ENCODE measurements at regions not wholly inside any gene's neighbourhood (a gene's known extent, or its start where the extent isn't known, plus 50 kb on each side); places are given as distances from the start of the nearest gene placed in this dataset.

- peak in 1 of 4 donors; percentile 2 for DNase-seq (ENCODE audit: low read depth in 4 of 4, low spot score in 3 of 4)
Measured at GRCh38 chr5:100479079-100479688, 56.0 kb upstream of the FAM174A start.

DNA sequence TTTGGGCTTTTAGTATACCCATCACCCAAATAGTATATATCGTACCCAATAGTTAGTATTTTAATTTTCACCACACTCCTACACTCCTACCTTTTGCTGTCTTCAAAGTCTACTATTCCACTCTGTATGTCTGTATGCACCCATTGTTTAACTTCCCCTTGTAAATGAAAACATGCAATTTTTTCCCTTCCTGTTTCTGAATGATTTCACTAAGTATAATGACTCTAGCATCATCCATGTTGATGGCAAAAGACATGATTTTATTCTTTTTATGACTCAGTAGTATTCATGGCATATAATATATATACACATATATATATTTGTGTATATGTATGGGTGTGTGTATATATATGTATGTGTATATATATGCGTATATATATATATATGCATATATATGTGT, 63.1 kb upstream of the FAM174A start:
- no peak for DNase-seq (ENCODE audit: low read depth in 4 of 4, low spot score in 3 of 4)

DNA sequence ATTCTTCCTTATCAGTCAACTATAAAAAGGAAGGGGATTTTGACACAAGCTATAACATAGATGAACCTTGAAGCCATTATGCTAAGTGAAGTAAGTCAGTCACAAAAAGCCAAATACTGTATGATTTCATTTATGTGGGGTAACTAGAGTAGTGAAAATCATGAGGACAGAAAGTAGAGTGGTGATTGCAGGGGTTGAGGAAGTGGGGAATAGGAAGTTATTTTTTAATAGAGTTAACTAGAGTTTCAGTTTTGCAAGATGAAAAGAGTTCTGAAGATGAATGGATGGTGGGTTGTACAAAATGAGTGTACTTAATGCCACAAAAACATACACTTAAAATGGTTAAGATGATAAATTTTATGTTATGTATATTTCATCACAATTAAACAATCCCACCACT, 65.4 kb upstream of the FAM174A start:
- DNase-seq (ENCODE audit: low read depth in 4 of 4, low spot score in 3 of 4) = no peak

DNA sequence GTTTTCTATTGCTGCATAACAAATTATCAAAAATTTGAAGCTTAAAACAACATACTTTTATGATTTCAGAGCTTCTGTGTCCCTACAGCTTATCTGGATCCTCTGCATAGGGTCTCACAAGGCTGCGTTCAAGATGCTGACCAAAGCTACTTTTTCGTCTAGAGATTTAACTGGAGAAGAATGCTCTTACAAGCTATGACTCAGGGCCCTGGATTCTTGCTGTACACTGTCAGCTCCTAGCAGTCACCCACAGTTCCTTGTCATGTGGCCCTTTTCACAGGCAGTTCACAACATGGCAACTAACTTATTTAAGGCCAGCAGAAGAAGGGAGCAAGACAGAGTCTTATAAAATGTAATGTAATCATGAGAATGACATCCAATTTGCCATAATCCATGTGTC, 70.8 kb upstream of the FAM174A start:
- DNase-seq (ENCODE audit: low read depth in 4 of 4, low spot score in 3 of 4) = no peak

DNA sequence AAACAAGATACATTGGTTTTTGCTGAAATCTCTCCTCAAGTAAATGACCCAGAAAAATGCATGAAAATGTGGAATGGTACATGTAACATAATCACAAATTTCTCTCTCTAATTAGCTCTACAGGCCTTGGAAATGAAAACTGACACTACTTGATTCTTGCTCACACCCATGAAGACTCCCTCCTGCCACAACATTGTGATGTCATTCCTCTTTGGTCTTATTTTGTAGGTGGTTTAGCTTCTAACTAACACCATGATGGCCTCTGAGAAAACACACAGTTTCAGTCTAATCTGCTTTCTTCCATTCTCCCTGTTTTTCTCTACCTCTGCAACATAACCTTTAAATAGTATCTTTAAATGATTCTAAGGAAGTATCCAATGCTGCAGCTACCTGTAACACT, 78.6 kb upstream of the FAM174A start:
- DNase-seq (ENCODE audit: low read depth in 4 of 4, low spot score in 3 of 4) = no peak

- DNase-seq (ENCODE audit: low read depth in 4 of 4, low spot score in 3 of 4) = no peak
Measured at GRCh38 chr5:100452126-100452525, 83.0 kb upstream of the FAM174A start.

GRCh38 chr5:100448111-100448528, 87.1 kb upstream of the FAM174A start:
- no peak for DNase-seq (ENCODE audit: low read depth in 4 of 4, low spot score in 3 of 4)

DNA sequence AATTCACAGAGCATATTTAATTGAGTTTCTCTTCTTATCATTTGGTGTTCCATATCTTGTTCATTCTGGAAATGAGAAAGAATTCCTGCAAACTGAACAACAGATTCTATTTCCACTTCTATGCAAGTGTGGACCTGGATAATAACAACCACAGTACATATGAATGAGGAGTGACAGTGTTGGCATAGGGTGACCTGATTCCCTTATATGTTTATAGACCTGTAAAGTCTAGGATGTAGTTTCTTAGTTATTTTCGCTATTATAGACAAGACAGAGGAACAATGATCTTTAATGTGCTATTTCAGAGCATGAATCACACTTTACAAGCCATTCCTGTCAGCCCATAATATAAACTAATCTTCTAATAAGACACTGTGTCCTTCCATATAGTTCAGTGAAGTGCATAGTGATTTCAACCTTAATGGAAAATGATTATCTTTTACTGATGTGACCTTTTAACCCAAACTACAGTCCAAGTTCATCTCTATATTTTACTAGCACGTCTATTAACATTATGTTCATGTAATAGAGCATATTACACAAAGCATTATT, 88.2 kb upstream of the FAM174A start:
- no peak for DNase-seq (ENCODE audit: low read depth in 4 of 4, low spot score in 3 of 4)

GRCh38 chr5:100444961-100445360, 90.2 kb upstream of the FAM174A start:
- no peak for DNase-seq (ENCODE audit: low read depth in 4 of 4, low spot score in 3 of 4)

DNA sequence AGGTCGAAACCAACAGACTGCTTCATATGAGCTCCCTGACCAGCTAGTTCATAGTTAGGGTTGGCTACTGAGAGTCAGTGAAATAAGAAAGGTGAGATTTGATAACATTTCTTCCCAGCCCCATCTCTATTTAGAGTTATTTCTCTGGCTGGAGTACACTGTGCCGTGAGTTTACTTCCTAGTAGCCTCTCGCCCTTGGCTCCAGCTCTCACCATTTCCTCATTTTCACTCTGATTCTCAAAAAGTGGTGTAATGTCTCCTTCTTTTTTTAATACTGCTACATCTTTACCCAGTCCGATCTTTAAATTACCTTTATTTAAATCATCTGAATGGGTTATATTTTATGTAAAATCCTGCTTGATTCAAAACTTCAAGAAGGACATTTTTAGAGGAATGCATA, 100.4 kb upstream of the FAM174A start:
- no peak for DNase-seq (ENCODE audit: low read depth in 4 of 4, low spot score in 3 of 4)

- DNase-seq (ENCODE audit: low read depth in 4 of 4, low spot score in 3 of 4) = no peak
Measured at GRCh38 chr5:100432741-100433140, 102.4 kb upstream of the FAM174A start.

GRCh38 chr5:100430268-100431195, 104.6 kb upstream of the FAM174A start:
- DNase-seq (ENCODE audit: low read depth in 4 of 4, low spot score in 3 of 4) = peak in 1 of 4 donors; percentile 2

GRCh38 chr5:100424787-100425186, 110.4 kb upstream of the FAM174A start:
- no peak for DNase-seq (ENCODE audit: low read depth in 4 of 4, low spot score in 3 of 4)

GRCh38 chr5:100424017-100424416, 111.2 kb upstream of the FAM174A start:
- no peak for DNase-seq (ENCODE audit: low read depth in 4 of 4, low spot score in 3 of 4)

DNA sequence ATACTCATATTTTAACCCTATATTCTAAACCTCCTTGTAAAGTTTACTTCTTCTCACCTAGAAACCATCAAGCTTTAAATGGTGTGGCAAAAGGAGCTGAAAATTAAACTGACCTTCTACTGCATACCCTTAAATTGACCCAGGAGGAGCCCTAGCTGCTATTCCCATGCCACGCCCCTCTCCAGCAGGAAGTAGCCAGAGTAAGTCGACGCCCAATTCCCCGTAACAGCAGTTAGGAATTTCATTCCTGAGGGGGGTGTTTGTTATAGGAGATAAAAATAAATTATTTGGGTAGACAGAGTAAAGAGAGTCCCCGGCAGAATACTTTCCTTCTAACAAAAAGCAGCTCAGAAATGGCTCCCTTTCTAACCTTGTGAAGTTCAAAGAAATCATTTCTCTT, 111.8 kb upstream of the FAM174A start:
- no peak for DNase-seq (ENCODE audit: low read depth in 4 of 4, low spot score in 3 of 4)

- no peak for DNase-seq (ENCODE audit: low read depth in 4 of 4, low spot score in 3 of 4)
Measured at GRCh38 chr5:100421360-100421759, 113.8 kb upstream of the FAM174A start.

DNA sequence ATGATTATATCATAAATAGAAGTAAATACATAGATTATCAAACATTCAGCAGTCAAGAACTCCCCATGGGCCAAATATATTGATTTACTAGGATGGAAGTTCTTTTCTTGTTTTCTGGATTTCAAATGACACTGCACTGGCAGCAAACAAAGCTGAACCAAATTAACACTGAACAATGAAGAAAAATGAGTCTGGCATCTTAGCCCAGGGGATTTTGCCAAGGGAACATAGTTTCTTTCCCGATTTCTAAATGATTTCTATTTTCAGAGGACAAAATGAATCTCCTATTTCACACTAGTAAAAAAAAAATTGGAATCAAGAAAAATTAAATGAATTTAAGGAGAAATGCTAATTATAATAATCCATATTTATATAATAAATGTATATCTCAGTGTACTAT, 116.9 kb upstream of the FAM174A start:
- DNase-seq (ENCODE audit: low read depth in 4 of 4, low spot score in 3 of 4) = no peak

GRCh38 chr5:100409660-100410151, 125.5 kb upstream of the FAM174A start:
- DNase-seq (ENCODE audit: low read depth in 4 of 4, low spot score in 3 of 4) = no peak

DNA sequence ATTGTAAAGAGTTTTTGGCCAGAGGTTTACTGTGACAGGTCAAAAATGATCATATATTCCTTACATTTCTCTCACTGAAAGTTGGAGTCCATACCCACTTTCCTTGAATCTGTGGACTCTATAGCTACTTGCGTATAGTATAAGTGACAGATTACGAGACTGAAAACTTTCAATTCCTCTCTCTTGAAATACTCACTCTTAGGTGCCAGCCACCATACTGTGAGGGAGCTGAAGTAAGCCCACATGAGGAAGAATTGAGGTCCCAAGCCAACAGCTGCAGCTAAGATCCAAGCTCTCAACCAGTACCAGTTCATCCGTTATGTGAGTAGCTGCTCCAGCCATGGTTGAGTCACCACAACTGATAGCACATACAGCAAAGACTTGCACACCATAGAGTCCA, 128.1 kb upstream of the FAM174A start:
- DNase-seq (ENCODE audit: low read depth in 4 of 4, low spot score in 3 of 4) = no peak

GRCh38 chr5:100406640-100407039, 128.5 kb upstream of the FAM174A start:
- no peak for DNase-seq (ENCODE audit: low read depth in 4 of 4, low spot score in 3 of 4)

DNA sequence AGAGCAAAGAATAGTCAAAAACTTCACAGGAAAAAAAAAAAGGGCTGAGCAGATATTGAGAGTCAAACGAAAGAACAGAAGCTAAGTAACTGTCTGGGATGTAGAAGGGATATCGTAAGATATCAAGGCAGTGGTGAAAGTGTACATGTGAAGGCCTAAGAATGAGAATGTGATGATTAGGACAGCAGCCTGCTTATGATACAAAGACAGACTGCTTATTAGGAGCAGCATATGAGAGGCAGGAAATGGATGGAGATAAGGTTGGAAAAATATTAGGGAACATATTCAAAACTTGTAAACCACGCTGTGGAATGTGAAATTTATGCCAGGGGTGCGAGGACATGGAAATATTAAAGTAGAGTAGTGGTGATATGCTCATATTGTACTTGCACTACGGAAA, 133.1 kb upstream of the FAM174A start:
- no peak for DNase-seq (ENCODE audit: low read depth in 4 of 4, low spot score in 3 of 4)

DNA sequence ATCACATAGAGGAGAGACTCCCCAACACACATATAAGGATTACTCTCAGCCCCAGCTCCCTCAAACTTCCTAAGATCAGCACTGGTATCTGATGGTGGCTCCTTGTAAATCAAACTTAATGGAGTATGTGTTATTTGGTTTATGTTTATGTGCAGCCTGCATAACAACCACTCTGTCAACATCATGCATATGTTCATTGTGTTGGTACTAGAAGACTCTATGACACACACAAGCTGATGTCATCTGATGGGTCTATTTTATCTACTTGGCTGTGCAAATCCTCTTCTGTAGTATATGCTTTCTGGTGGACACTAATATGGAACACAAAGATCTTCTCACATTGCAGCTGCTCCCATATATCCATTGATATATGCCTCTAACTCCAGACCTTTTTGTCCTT, 134.0 kb upstream of the FAM174A start:
- no peak for DNase-seq (ENCODE audit: low read depth in 4 of 4, low spot score in 3 of 4)

Data from left renal pelvis (tissue), 4 donors.